Esophagus squamous epithelium (tissue), 5 donors: ENCODE measurements at regions not wholly inside any gene's neighbourhood (a gene's known extent, or its start where the extent isn't known, plus 50 kb on each side); places are given as distances from the start of the nearest gene placed in this dataset.

Experiments used
- DNase-seq: peaks from one replicate; lab custom pipeline; 2025; lab: John Stamatoyannopoulos, UW
- H3K27ac ChIP-seq, 4 donors: fragments of 200-600 bp; sonication (generic); one replicate each; pipeline ENCODE4 v1.5.1; 2016 to 2019; ENCODE audit warnings: mild to moderate bottlenecking in 1 of 4
- H3K27me3 ChIP-seq, 4 donors: fragments of 200-600 bp; sonication (generic); 1 replicate in 3 of 4; 2 replicates in 1 of 4; pipeline versions ENCODE4 v1.5.1 to v1.6.0; 2017 to 2021; ENCODE audit warnings: antibody characterized with exemption in 1 of 4
- H3K36me3 ChIP-seq, 3 donors: fragments of 200-600 bp; sonication (generic); one replicate each; pipeline ENCODE4 v1.5.1; 2016 to 2019
- H3K4me1 ChIP-seq, 3 donors: fragments of 200-600 bp; sonication (generic); one replicate each; pipeline ENCODE4 v1.5.1; 2017 to 2019
- H3K4me3 ChIP-seq, 4 donors: fragments of 200-600 bp; sonication (generic); 1 replicate in 3 of 4; 2 replicates in 1 of 4; pipeline ENCODE4 v1.5.1; 2016 to 2019; ENCODE audit warnings: mild to moderate bottlenecking in 2 of 4, moderate library complexity in 1 of 4
- H3K9me3 ChIP-seq, 3 donors: fragments of 200-600 bp; sonication (generic); one replicate each; pipeline ENCODE4 v1.5.1; 2016 to 2019
- POLR2A ChIP-seq, 4 donors: fragments of 450-650 bp; IDR thresholded peaks; one replicate each; pipeline ENCODE4 v1.6.1; 2017; ENCODE audit warnings: antibody characterized with exemption in 4 of 4, mild to moderate bottlenecking in 4 of 4, moderate library complexity in 3 of 4
- WGBS, 2 donors: methylation state at CpG; one replicate each; pipeline ENCODE4 v1.1.5; 2018; 5-methylcytosine and 5-hydroxymethylcytosine counted together
- intact Hi-C: fragments of 100-400 bp; cut with DNase I; formaldehyde crosslinking; loops from one replicate; pipeline ENCODE4 v1.15.0; 2022
- TF ChIP-seq, protein P1 (sequence below), 6 experiments: fragments of 450-650 bp in 4 of 6; fragments of 200-600 bp in 2 of 6; sonication (generic) in 2 of 6; IDR thresholded peaks; one replicate each; pipeline ENCODE4 v1.5.1; 2016 to 2019; ENCODE audit warnings: antibody characterized with exemption in 6 of 6, mild to moderate bottlenecking in 4 of 6, moderate library complexity in 4 of 6
- donor health status: DM: yes; HTN: yes; CAD: no.

DNA sequence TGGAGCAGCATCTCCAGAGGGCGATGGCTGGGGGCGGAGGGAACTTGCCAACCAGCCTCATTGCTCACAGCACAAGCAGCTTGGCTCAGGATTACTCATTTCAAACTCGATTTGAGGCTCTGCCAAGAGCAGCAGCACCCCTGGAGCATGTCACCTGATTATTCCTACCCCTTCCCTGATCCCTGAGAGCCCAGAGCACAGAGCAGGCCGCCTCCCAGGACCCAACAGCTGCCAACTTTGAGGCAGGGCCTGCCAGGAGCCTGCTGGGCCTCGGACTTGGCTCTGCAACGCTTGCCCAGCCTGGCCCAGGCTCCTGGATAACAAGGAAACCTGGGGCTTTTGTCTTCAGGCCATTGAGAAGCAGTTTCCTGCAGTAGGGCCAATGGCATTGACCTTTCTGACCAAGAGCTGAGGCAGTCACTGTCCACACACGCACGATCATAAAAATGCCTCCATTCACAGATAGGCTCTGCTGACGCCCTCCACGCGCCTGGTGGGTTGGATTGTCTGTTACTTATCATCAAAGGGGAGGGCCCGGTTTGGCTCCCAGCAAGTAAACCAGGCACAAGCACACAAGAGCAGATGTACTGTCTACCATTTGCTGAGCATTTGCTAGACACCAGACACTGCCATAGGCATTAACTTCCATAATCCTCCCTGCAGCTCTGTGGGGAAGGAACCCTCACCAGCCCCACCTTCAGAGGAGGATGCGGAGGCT is 406.6 kb upstream of the EEF2KMT start:
- no peak for DNase-seq
- no peak overlapping the region for H3K27ac ChIP-seq
- intact Hi-C loops = loop anchor here (10.0 kb wide), 1 partner anchor 101 kb away; no protein-coding TSS in a partner anchor

DNA sequence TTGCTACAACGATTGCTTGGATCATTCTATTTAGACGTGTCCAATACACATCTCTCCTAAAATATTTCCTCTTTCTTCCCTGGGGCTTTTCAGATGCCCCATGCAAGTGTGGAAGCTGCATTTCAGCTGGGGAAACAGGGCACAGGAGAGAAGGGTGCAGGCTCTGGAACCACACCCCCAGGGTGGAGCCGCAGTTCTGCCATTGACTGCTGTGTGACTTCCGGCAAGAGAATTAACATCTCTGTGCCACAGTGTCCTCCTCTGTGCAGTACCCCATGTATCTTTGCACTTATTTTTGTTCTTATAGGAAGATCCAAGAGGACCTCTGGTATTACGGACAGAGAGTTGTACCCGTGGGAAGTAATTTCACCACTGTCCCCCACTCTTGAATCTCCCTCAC is 405.3 kb upstream of the EEF2KMT start:
- intact Hi-C loops = loop anchor here (10.0 kb wide), 1 partner anchor 102 kb away; no protein-coding TSS in a partner anchor
- Histone ChIP-seq H3K27ac (no peak overlapping the region), H3K4me3 (no peak overlapping the region), H3K27me3 (peaks cover 0 to 28% (median 0%) of the 10 kb centered on the region in 4 donors), H3K36me3 (no peaks in the 10 kb centered on the region), H3K9me3 (no peaks in the 10 kb centered on the region), H3K4me1 (peaks cover 0 to 7% (median 0%) of the 10 kb centered on the region in 3 donors)
- no peak for DNase-seq
- WGBS, 2 donors = 56 to 64% methylated on average over 6 of the region's 6 CpGs
- no peak for TF ChIP-seq POLR2A (IDR thresholded peaks at IDR 0.05)
- TF ChIP-seq, protein P1, sequence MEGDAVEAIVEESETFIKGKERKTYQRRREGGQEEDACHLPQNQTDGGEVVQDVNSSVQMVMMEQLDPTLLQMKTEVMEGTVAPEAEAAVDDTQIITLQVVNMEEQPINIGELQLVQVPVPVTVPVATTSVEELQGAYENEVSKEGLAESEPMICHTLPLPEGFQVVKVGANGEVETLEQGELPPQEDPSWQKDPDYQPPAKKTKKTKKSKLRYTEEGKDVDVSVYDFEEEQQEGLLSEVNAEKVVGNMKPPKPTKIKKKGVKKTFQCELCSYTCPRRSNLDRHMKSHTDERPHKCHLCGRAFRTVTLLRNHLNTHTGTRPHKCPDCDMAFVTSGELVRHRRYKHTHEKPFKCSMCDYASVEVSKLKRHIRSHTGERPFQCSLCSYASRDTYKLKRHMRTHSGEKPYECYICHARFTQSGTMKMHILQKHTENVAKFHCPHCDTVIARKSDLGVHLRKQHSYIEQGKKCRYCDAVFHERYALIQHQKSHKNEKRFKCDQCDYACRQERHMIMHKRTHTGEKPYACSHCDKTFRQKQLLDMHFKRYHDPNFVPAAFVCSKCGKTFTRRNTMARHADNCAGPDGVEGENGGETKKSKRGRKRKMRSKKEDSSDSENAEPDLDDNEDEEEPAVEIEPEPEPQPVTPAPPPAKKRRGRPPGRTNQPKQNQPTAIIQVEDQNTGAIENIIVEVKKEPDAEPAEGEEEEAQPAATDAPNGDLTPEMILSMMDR (IDR thresholded peaks at IDR 0.05) = no peak

More for the DNA sequence above, 406.6 kb upstream of the EEF2KMT start:
- Histone ChIP-seq H3K4me3 (no peak overlapping the region), H3K9me3 (no peaks in the 10 kb centered on the region), H3K4me1 (peaks cover 0 to 7% (median 0%) of the 10 kb centered on the region in 3 donors), H3K27me3 (peaks cover 0 to 36% (median 0%) of the 10 kb centered on the region in 4 donors), H3K36me3 (no peaks in the 10 kb centered on the region)
- no peak for TF ChIP-seq POLR2A (IDR thresholded peaks at IDR 0.05)
- WGBS, 2 donors = 38 to 42% methylated on average over 2 to 5 of the region's 13 CpGs

DNA sequence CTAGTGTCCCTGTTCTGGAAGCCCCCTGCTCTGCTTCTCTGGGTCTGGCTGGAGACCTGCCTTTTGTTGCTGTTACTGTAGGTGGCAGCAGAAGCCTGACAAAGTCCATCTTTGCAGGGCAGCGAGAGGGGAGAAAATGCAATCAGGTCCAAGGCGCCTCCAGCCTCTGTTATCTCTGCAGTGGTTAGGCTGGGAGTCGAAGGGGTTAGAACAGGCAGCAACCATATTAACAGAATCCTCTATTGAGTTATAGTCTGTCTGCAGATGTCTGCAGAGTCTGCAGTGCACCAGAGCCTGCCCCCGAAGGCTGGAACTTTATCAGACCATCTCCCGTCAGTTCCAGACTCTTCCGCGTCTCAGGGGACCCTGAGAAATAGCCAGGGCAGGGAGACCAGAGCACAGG is 404.9 kb upstream of the EEF2KMT start:
- 38 to 60% methylated on average over 1 to 4 of the region's 7 CpGs for WGBS, 2 donors
- no peaks in the 10 kb centered on the region for H3K9me3 ChIP-seq
- no peak overlapping the region for H3K27ac ChIP-seq
- DNase-seq = no peak
- H3K27me3 ChIP-seq = peaks cover 0 to 25% (median 0%) of the 10 kb centered on the region in 4 donors
- TF ChIP-seq, protein P1 (IDR thresholded peaks at IDR 0.05) = peak in 4 of 6 experiments; percentile 23 to 45 (median 32)
- no peak for TF ChIP-seq POLR2A (IDR thresholded peaks at IDR 0.05)
- no peaks in the 10 kb centered on the region for H3K36me3 ChIP-seq
- peaks cover 0 to 7% (median 0%) of the 10 kb centered on the region in 3 donors for H3K4me1 ChIP-seq
- intact Hi-C loops = loop anchor here (10.0 kb wide), 1 partner anchor 102 kb away; no protein-coding TSS in a partner anchor
- no peak overlapping the region for H3K4me3 ChIP-seq

DNA sequence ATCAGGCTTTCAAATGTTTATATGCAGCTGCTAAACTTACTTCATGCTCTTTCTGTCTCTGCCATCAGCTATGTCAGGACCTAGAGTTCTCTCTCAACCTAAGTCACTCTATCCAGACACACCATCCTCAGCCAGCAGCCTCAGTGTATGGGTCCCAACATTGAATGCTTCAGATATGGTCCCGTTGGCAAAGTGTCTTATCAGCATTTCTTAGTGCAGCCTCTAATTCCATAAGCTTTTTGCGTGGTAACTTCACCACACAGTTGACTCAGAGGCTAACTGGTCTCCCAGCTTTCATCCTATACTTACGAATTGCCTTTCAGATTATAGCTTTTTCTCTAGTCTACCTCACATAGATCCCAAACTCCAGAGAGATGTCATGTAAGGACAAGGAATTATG is 402.9 kb upstream of the EEF2KMT start:
- peaks cover 0 to 11% (median 0%) of the 10 kb centered on the region in 4 donors for H3K27me3 ChIP-seq
- intact Hi-C loops = loop anchor here (10.0 kb wide), 1 partner anchor 104 kb away; no protein-coding TSS in a partner anchor
- 65 to 67% methylated on average over 3 of the region's 3 CpGs for WGBS, 2 donors

DNA sequence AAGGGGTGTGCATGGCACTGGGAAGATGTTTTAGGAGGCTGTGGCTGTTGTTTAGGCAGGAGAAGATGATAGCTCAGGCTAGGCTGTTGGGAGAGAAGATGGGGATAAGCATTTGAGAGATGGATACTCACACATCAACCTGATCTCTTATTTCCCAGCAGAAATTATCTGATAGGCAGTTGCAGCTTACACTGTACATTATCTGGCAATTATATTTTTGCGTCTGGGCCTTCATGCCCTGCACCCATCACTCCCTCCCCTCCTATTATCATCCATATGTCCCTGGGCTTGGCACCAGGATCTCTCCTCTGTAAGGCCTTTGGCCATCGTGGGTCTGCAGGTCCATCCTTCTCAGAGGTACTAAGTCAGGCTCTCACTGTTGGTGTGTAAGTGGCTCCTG is 401.0 kb upstream of the EEF2KMT start:
- WGBS, 2 donors = 69 to 79% methylated on average over 2 of the region's 2 CpGs
- peaks cover 0 to under 1% (median 0%) of the 10 kb centered on the region in 3 donors for H3K4me1 ChIP-seq
- no peaks in the 10 kb centered on the region for H3K36me3 ChIP-seq
- H3K27me3 ChIP-seq = peaks cover 0 to 9% (median 0%) of the 10 kb centered on the region in 4 donors
- H3K27ac ChIP-seq = no peak overlapping the region
- no peak overlapping the region for H3K4me3 ChIP-seq
- no peak for DNase-seq
- intact Hi-C loops = no loop called here
- H3K9me3 ChIP-seq = no peaks in the 10 kb centered on the region
- no peak for TF ChIP-seq POLR2A (IDR thresholded peaks at IDR 0.05)
- TF ChIP-seq, protein P1 (IDR thresholded peaks at IDR 0.05) = no peak

More for the DNA sequence above, 402.9 kb upstream of the EEF2KMT start:
- Histone ChIP-seq H3K36me3 (no peaks in the 10 kb centered on the region), H3K4me1 (peaks cover 0 to 7% (median 0%) of the 10 kb centered on the region in 3 donors), H3K27ac (no peak overlapping the region), H3K9me3 (no peaks in the 10 kb centered on the region), H3K4me3 (no peak overlapping the region)
- TF ChIP-seq POLR2A (IDR thresholded peaks at IDR 0.05) = no peak
- TF ChIP-seq, protein P1 (IDR thresholded peaks at IDR 0.05) = no peak
- no peak for DNase-seq
